ENCODE measurements at regions not wholly inside any gene's neighbourhood (a gene's known extent, or its start where the extent isn't known, plus 50 kb on each side); places are given as distances from the start of the nearest gene placed in this dataset.

DNA sequence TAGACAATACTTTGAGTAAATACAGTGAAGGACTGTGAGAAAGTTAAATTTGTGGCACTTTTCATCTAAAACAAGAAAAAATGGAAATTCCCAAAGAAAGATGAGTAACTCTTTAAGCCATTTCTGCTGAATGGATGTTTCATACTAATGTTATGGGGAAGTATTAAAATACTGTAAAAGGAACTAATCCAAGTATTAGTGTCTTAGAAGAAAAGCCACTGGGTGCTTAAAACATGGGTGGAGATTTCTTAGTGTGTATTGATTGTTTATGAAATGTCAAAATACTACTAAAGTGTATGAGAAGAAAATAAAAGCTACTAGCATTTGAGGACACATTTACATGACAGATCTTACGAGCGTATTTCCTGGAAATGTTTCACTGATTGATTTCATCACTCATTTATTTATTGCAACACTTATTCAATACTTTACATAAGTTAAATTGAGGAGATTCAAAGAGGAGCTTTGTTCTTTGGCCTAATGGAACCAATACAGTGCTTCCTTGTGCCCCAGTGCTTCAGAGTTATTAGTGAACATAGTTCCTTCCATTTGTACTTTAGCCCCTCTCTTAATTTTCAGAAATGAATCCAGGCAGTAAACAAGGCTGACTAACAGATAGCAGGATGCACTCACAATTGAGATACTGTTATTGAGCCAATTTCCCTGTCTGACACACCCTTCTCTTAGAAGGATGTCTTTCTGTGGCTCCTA, 155.5 kb upstream of the AHR start:
- TF ChIP-seq RAD21 (IDR thresholded peaks at IDR 0.05; ENCODE audit: low read depth) (no peak), TEAD4 (IDR thresholded peaks at IDR 0.05) (no peak), NFIC (IDR thresholded peaks at IDR 0.05) (no peak)

Measured in Ishikawa (cell line).